ENCODE measurements at regions not wholly inside any gene's neighbourhood (a gene's known extent, or its start where the extent isn't known, plus 50 kb on each side); places are given as distances from the start of the nearest gene placed in this dataset.

GRCh38 chr5:143642791-143643190 lies 169.2 kb upstream of the HMHB1 start:
- no peak for DNase-seq (ENCODE audit: low read depth)
- TF ChIP-seq CTCF (IDR thresholded peaks at IDR 0.05; ENCODE audit: low read depth, low read length, missing control alignments) = no peak
- no peak overlapping the region for H3K4me3 ChIP-seq (ENCODE audit: low read depth, low read length)

- peak; percentile 24 for DNase-seq (ENCODE audit: low read depth)
- no peak overlapping the region for H3K4me3 ChIP-seq (ENCODE audit: low read depth, low read length)
- no peak for TF ChIP-seq CTCF (IDR thresholded peaks at IDR 0.05; ENCODE audit: low read depth, low read length, missing control alignments)
Observed at GRCh38 chr5:143641549-143642355, 170.2 kb upstream of the HMHB1 start.

GRCh38 chr5:143638654-143639053 lies 173.3 kb upstream of the HMHB1 start:
- DNase-seq (ENCODE audit: low read depth) = no peak
- TF ChIP-seq CTCF (IDR thresholded peaks at IDR 0.05; ENCODE audit: low read depth, low read length, missing control alignments) = no peak
- H3K4me3 ChIP-seq (ENCODE audit: low read depth, low read length) = no peak overlapping the region

GRCh38 chr5:143636931-143637528 lies 174.9 kb upstream of the HMHB1 start:
- H3K4me3 ChIP-seq (ENCODE audit: low read depth, low read length) = no peak overlapping the region
- no peak for DNase-seq (ENCODE audit: low read depth)
- TF ChIP-seq CTCF (IDR thresholded peaks at IDR 0.05; ENCODE audit: low read depth, low read length, missing control alignments) = no peak

GRCh38 chr5:143635888-143636287 lies 176.1 kb upstream of the HMHB1 start:
- no peak for TF ChIP-seq CTCF (IDR thresholded peaks at IDR 0.05; ENCODE audit: low read depth, low read length, missing control alignments)
- H3K4me3 ChIP-seq (ENCODE audit: low read depth, low read length) = no peak overlapping the region
- no peak for DNase-seq (ENCODE audit: low read depth)

- no peak for DNase-seq (ENCODE audit: low read depth)
- H3K4me3 ChIP-seq (ENCODE audit: low read depth, low read length) = no peak overlapping the region
- no peak for TF ChIP-seq CTCF (IDR thresholded peaks at IDR 0.05; ENCODE audit: low read depth, low read length, missing control alignments)
Observed at GRCh38 chr5:143635146-143635752, 176.7 kb upstream of the HMHB1 start.

All from GM12864 (cell line).